PC-3 (cell line): ENCODE measurements at regions not wholly inside any gene's neighbourhood (a gene's known extent, or its start where the extent isn't known, plus 50 kb on each side); places are given as distances from the start of the nearest gene placed in this dataset.

Source experiments
- ATAC-seq: fragments of 200-7000 bp; cut with Tn5 transposase; 2 replicates; pipeline ENCODE4 v1.9.1; 2020; ENCODE audit warnings: mild to moderate bottlenecking, moderate library complexity
- BruUV-seq: library from RNA; stranded (reverse); fragments of 400-500 nt; replicated peaks from 2 replicates; lab custom pipeline; 2021; lab: Mats Ljungman, UMichigan
- CTCF ChIA-PET: fragments of 300-600 bp; sonication (Branson Sonifier 250); formaldehyde crosslinking; loops from one replicate; lab custom pipeline; 2022; ENCODE audit warnings: antibody characterized with exemption; lab: Charles Lee
- POLR2A ChIA-PET: fragments of 300-600 bp; sonication (Branson Sonifier 250); formaldehyde crosslinking; loops from one replicate; lab custom pipeline; 2022; ENCODE audit warnings: antibody characterized with exemption; ENCODE audit not compliant: unreplicated experiment; lab: Charles Lee
- DNase-seq: peaks from one replicate; pipeline ENCODE4 v3.0.0-alpha.2; 2015
- H2AFZ ChIP-seq: fragments of 300-600 bp; sonication (generic); 2 replicates; pipeline ENCODE4 v1.6.0; 2016; ENCODE audit warnings: antibody characterized with exemption, low read length
- H3F3A ChIP-seq: fragments of 300-600 bp; sonication (generic); one replicate; pipeline ENCODE4 v1.6.0; 2017; ENCODE audit warnings: antibody characterized with exemption, low read length, control low read depth, mild to moderate bottlenecking; ENCODE audit not compliant: unreplicated experiment
- H3K27ac ChIP-seq: fragments of 300-600 bp; sonication (generic); 2 replicates; pipeline ENCODE4 v1.5.1; 2016; ENCODE audit warnings: mild to moderate bottlenecking, low read length
- H3K27me3 ChIP-seq: fragments of 300-600 bp; sonication (generic); 2 replicates; pipeline ENCODE4 v1.6.1; 2016; ENCODE audit warnings: low read length, mixed read lengths
- H3K36me3 ChIP-seq: fragments of 300-600 bp; sonication (generic); 2 replicates; pipeline ENCODE4 v1.6.1; 2016; ENCODE audit warnings: low read depth, mixed run types, low read length, mixed read lengths
- H3K4me1 ChIP-seq: fragments of 300-600 bp; sonication (generic); 2 replicates; pipeline ENCODE4 v1.5.1; 2016; ENCODE audit warnings: low read length; ENCODE audit not compliant: insufficient read depth
- H3K4me2 ChIP-seq: fragments of 300-600 bp; sonication (generic); 2 replicates; pipeline ENCODE4 v1.6.0; 2016; ENCODE audit warnings: low read length
- H3K4me3 ChIP-seq: fragments of 300-600 bp; sonication (generic); 2 replicates; pipeline ENCODE4 v1.5.1; 2016; ENCODE audit warnings: mild to moderate bottlenecking, low read length, mixed read lengths
- H3K79me2 ChIP-seq: fragments of 300-600 bp; sonication (generic); 2 replicates; pipeline ENCODE4 v1.6.1; 2017; ENCODE audit warnings: low read length, mixed read lengths
- H3K9ac ChIP-seq: fragments of 300-600 bp; sonication (generic); 2 replicates; pipeline ENCODE4 v1.6.0; 2016; ENCODE audit warnings: mild to moderate bottlenecking, low read length
- H3K9me2 ChIP-seq: fragments of 300-600 bp; sonication (generic); replicated peaks from 2 replicates; pipeline ENCODE4 v1.6.1; 2016; ENCODE audit warnings: mixed run types, low read length, mixed read lengths
- H3K9me3 ChIP-seq: fragments of 300-600 bp; sonication (generic); 2 replicates; pipeline ENCODE4 v1.6.1; 2016; ENCODE audit warnings: low read length, mixed read lengths
- H4K20me1 ChIP-seq: fragments of 300-600 bp; sonication (generic); 2 replicates; pipeline ENCODE4 v1.6.1; 2016; ENCODE audit warnings: low read length, mixed read lengths
- CTCF ChIP-seq: fragments of 300-600 bp; sonication (generic); conservative IDR thresholded peaks from 2 replicates; pipeline ENCODE4 v1.5.1; 2017; ENCODE audit warnings: antibody characterized with exemption, low read depth, mild to moderate bottlenecking, low read length
- EZH2 ChIP-seq: fragments of 300-600 bp; sonication (generic); IDR thresholded peaks from one replicate; pipeline ENCODE4 v1.6.1; 2017; ENCODE audit warnings: antibody characterized with exemption, mild to moderate bottlenecking, low read length; ENCODE audit not compliant: unreplicated experiment
- EZH2phosphoT487 ChIP-seq: fragments of 300-600 bp; sonication (generic); IDR thresholded peaks from 2 replicates; pipeline ENCODE4 v1.6.1; 2018; ENCODE audit warnings: mild to moderate bottlenecking, antibody characterized with exemption, low read length, borderline replicate concordance
- intact Hi-C: fragments of 100-400 bp; cut with micrococcal nuclease; formaldehyde crosslinking; loops from 2 replicates; pipeline ENCODE4 v1.9.0; 2023

GRCh38 chr13:29922281-29922821 lies 71.9 kb upstream of the UBL3 start:
- Histone ChIP-seq H3K4me3 (0 out of 2 replicates have a peak overlapping the region, but pooled peaks have one; percentile 51), H3K27me3 (no peaks in the 10 kb centered on the region), H3F3A (peaks cover 6% of the 10 kb centered on the region), H4K20me1 (no peaks in the 10 kb centered on the region), H3K9me2 (no peaks in the 10 kb centered on the region), H2AFZ (0 out of 2 replicates have a peak overlapping the region, but pooled peaks have one; percentile 40), H3K79me2 (no peaks in the 10 kb centered on the region), H3K36me3 (no peaks in the 10 kb centered on the region), H3K9ac (peak overlapping the region; percentile 55), H3K9me3 (no peaks in the 10 kb centered on the region), H3K4me1 (peaks cover 85% of the 10 kb centered on the region), H3K4me2 (peak overlapping the region; percentile 80), H3K27ac (peak overlapping the region; percentile 92)
- POLR2A ChIA-PET = interaction anchor here (0.6 to 0.7 kb wide), 2 partner anchors 72 to 118 kb away, joined by 3 to 5 read pairs; no protein-coding TSS in a partner anchor
- intact Hi-C loops = loop anchor here (5.0 kb wide), 1 partner anchor 55 kb away; no protein-coding TSS in a partner anchor
- DNase-seq (peak; percentile 66), ATAC-seq (peak; percentile 2; the same call in 1 of the 2 replicates)
- CTCF ChIA-PET = interaction anchor here (0.7 kb wide), 1 partner anchor 72 kb away, joined by 5 read pairs; the partner anchor contains the start of gene UBL3
- no TSS peak for BruUV-seq
- TF ChIP-seq EZH2 = no peak
- no peak for TF ChIP-seq CTCF
- TF ChIP-seq EZH2phosphoT487 = no peak

- peak overlapping the region; percentile 92 for H3K27ac ChIP-seq
- intact Hi-C loops = loop anchor here (5.0 kb wide), 1 partner anchor 54 kb away; no protein-coding TSS in a partner anchor
- no peaks in the 10 kb centered on the region for H3K9me2 ChIP-seq
- CTCF ChIA-PET = interaction anchor here (0.7 kb wide), 1 partner anchor 13 kb away, joined by 5 read pairs; no protein-coding TSS in a partner anchor
- H3K4me1 ChIP-seq = peaks cover 85% of the 10 kb centered on the region
- no peak overlapping the region for H3K4me2 ChIP-seq
- ATAC-seq (no peak), DNase-seq (no peak)
- H3K9ac ChIP-seq = no peak overlapping the region
- H3K79me2 ChIP-seq = no peaks in the 10 kb centered on the region
- H3F3A ChIP-seq = peaks cover 6% of the 10 kb centered on the region
- H3K27me3 ChIP-seq = no peaks in the 10 kb centered on the region
- H3K4me3 ChIP-seq = no peak overlapping the region
- no peaks in the 10 kb centered on the region for H3K36me3 ChIP-seq
- H3K9me3 ChIP-seq = no peaks in the 10 kb centered on the region
- no peak overlapping the region for H2AFZ ChIP-seq
- TF ChIP-seq EZH2 = no peak
- no peak for TF ChIP-seq EZH2phosphoT487
- TF ChIP-seq CTCF = no peak
- POLR2A ChIA-PET = no interaction called here
- no TSS peak for BruUV-seq
- no peaks in the 10 kb centered on the region for H4K20me1 ChIP-seq
These were observed 71.1 kb upstream of the UBL3 start for GRCh38 chr13:29921542-29921941.
